ENCODE measurements at regions not wholly inside any gene's neighbourhood (a gene's known extent, or its start where the extent isn't known, plus 50 kb on each side); places are given as distances from the start of the nearest gene placed in this dataset.

DNA sequence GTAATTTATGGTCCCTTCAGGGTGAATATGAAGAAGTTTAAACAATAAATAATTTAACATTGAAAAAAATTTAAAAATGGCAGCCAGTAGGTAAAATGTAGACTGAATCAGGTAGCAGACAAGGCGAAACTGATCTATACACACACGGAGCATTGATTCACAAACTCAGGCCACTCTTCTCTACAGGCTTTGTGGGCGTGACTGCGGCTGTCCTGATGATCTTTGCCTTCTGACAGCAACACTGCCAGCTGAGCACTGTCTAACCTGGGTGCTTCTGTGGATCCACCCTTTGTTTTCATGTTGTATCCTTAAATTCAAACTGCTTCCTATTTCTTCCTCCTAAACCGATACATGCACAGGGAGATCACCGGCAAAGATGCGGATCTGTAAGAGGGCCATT is 315.4 kb upstream of the ADCY2 start:
- TF ChIP-seq, protein P1, sequence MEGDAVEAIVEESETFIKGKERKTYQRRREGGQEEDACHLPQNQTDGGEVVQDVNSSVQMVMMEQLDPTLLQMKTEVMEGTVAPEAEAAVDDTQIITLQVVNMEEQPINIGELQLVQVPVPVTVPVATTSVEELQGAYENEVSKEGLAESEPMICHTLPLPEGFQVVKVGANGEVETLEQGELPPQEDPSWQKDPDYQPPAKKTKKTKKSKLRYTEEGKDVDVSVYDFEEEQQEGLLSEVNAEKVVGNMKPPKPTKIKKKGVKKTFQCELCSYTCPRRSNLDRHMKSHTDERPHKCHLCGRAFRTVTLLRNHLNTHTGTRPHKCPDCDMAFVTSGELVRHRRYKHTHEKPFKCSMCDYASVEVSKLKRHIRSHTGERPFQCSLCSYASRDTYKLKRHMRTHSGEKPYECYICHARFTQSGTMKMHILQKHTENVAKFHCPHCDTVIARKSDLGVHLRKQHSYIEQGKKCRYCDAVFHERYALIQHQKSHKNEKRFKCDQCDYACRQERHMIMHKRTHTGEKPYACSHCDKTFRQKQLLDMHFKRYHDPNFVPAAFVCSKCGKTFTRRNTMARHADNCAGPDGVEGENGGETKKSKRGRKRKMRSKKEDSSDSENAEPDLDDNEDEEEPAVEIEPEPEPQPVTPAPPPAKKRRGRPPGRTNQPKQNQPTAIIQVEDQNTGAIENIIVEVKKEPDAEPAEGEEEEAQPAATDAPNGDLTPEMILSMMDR (IDR thresholded peaks at IDR 0.05; ENCODE audit: extremely low read depth, insufficient read depth, missing control alignments) = no peak
- DNase-seq (ENCODE audit: low spot score) = no peak
- in situ Hi-C loops (cut with MboI; ENCODE audit: low pct_unique_long_range_greater_than_20kb, low sequenced_read_pairs, unreplicated experiment) = no loop called here

DNA sequence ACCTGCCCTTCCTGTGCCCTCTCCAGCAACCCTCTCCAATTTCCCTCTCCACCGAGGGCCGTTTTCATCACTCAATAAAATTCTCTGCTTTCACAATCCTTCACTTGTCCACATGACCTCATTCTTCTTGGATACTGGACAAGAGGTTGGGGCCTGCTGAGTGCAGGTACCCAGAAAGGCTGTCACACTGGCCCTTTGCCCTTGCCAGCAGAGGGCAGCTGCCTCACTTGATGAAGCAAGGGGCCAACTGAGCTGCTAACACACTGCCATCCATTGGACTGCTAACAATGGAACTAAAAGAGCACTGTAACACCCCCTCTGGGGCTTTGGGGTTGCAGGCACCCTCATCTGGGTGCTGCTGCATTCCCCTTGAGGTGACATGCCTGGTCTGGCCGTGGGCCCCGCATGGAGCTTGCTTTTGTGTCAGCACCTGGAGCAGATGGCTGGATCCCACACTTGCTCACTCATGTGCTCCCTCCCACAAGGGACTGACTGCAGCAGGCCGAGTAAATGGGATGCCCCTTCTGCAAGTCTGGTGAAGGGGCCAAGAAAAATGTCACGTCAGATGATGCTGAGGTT is 308.1 kb upstream of the ADCY2 start:
- TF ChIP-seq, protein P1 (IDR thresholded peaks at IDR 0.05; ENCODE audit: extremely low read depth, insufficient read depth, missing control alignments) = no peak

DNA sequence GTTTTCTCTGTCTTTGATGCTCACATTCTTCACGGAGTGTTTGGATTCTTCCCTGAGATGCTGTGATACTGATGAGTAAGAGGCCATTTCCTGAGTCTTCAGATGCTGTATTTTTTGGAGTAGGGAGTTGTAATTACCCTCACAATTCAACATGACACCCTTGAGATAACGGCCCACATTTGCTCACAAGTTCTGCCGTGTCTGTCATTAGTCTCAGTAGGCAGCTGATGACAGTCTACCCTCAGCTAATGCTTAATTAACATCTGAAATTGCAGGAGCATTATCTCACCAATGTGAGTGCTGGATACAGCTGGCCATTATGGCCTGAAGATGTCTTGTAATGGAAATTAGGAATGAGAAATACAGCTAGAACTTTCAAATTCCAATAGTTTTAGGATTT is 307.1 kb upstream of the ADCY2 start:
- TF ChIP-seq, protein P1 (IDR thresholded peaks at IDR 0.05; ENCODE audit: extremely low read depth, insufficient read depth, missing control alignments) = no peak
- DNase-seq (ENCODE audit: low spot score) = no peak
- in situ Hi-C loops (cut with MboI; ENCODE audit: low pct_unique_long_range_greater_than_20kb, low sequenced_read_pairs, unreplicated experiment) = no loop called here

More for the DNA sequence above, 308.1 kb upstream of the ADCY2 start:
- in situ Hi-C loops (cut with MboI; ENCODE audit: low pct_unique_long_range_greater_than_20kb, low sequenced_read_pairs, unreplicated experiment) = no loop called here
- no peak for DNase-seq (ENCODE audit: low spot score)

DNA sequence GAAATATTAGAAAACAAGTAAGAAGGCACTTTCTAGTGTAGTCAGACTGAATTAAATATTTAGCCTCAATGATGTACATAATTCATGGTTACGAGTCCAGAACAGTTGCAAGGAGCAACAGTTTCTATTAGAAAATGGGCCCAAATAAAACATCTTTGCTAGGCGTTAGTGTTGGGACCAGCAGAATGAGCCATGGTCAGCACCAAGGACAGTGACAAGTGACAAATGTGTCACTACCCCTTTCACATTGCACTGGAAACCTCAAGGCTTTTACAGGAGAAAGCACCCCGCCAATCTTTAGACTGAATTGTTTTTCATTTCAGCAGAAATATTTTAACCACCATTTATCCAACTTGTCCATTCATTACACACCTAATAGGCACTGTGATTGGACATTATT is 301.3 kb upstream of the ADCY2 start:
- TF ChIP-seq, protein P1 (IDR thresholded peaks at IDR 0.05; ENCODE audit: extremely low read depth, insufficient read depth, missing control alignments) = no peak
- DNase-seq (ENCODE audit: low spot score) = no peak
- in situ Hi-C loops (cut with MboI; ENCODE audit: low pct_unique_long_range_greater_than_20kb, low sequenced_read_pairs, unreplicated experiment) = no loop called here

DNA sequence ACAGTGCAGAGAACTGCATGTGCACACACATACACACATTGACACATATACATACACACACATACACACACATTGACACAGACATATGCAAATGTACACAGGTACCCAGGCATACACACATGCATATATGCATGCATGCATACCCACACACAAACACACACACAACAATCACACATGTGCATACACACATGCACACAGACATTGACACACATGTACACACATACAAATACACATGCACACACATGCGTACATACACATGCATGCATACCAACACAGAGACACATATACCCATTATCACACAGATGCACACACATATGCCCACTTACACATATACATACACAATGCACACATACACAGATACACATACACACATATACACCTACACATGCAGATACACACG is 299.6 kb upstream of the ADCY2 start:
- TF ChIP-seq, protein P1 (IDR thresholded peaks at IDR 0.05; ENCODE audit: extremely low read depth, insufficient read depth, missing control alignments) = no peak
- DNase-seq (ENCODE audit: low spot score) = no peak
- in situ Hi-C loops (cut with MboI; ENCODE audit: low pct_unique_long_range_greater_than_20kb, low sequenced_read_pairs, unreplicated experiment) = no loop called here

DNA sequence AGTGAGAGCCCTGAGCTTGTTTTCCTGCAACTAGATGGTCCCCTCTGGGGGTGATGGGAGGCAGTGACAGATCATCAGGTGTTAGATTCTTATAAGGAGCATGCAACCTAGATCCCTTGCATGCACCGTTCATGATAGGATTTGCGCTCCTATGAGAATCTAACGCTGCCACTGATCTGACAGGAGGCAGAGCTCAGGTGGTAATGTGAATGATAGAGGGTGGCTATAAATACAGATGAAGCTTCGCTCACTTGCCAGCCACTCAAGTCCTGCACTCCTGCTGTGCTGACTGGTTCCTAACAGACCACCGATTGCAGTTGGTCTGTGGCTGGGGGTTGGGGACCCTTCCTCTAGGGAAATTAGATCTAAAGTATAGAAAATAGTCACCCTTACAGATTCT is 290.6 kb upstream of the ADCY2 start:
- DNase-seq (ENCODE audit: low spot score) = no peak
- in situ Hi-C loops (cut with MboI; ENCODE audit: low pct_unique_long_range_greater_than_20kb, low sequenced_read_pairs, unreplicated experiment) = no loop called here
- TF ChIP-seq, protein P1 (IDR thresholded peaks at IDR 0.05; ENCODE audit: extremely low read depth, insufficient read depth, missing control alignments) = no peak

DNA sequence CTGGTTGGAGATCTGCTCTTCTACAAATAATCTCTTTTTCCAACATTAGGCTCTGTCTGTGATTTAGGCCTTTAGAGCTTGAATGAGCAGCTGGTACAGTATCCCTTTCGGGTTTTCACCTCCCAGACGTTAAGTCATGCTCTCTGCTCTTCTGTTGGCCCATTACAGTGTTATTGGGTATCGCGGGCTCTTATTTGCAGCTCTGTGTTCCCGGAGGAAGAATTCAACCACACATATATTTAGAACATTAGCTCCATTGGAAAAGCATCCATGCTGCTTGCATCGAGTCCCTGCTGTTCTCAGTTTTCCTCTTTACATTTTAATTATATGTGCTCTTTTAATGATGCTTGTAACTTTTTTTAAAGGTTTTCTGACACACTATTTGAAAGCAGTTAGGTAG is 278.0 kb upstream of the ADCY2 start:
- in situ Hi-C loops (cut with MboI; ENCODE audit: low pct_unique_long_range_greater_than_20kb, low sequenced_read_pairs, unreplicated experiment) = no loop called here
- DNase-seq (ENCODE audit: low spot score) = no peak
- TF ChIP-seq, protein P1 (IDR thresholded peaks at IDR 0.05; ENCODE audit: extremely low read depth, insufficient read depth, missing control alignments) = no peak

Data from GM13977 (cell line).